H9 (cell line): ENCODE measurements at regions not wholly inside any gene's neighbourhood (a gene's known extent, or its start where the extent isn't known, plus 50 kb on each side); places are given as distances from the start of the nearest gene placed in this dataset.

Experiments
- DNase-seq: peaks from one replicate; pipeline ENCODE4 v3.0.0-alpha.2; 2017
- H2AFZ ChIP-seq: one replicate; pipeline ENCODE4 v1.6.1; 2013; ENCODE audit warnings: mild to moderate bottlenecking, low read length, control low read depth, moderate library complexity
- H2AK5ac ChIP-seq: 2 replicates; pipeline ENCODE4 v1.6.1; 2013; ENCODE audit warnings: low read length, control low read depth, mixed read lengths; ENCODE audit not compliant: insufficient read length
- H2BK120ac ChIP-seq: one replicate; pipeline ENCODE4 v1.6.1; 2013; ENCODE audit warnings: low read depth, mild to moderate bottlenecking, low read length, control low read depth, inconsistent platforms; ENCODE audit not compliant: poor library complexity, severe bottlenecking
- H2BK12ac ChIP-seq: 2 replicates; pipeline ENCODE4 v1.6.1; 2013; ENCODE audit warnings: low read length, control low read depth, mixed read lengths, low read depth; ENCODE audit not compliant: insufficient read length
- H2BK15ac ChIP-seq: 2 replicates; pipeline ENCODE4 v1.6.1; 2013; ENCODE audit warnings: low read depth, low read length, control low read depth
- H2BK20ac ChIP-seq: one replicate; pipeline ENCODE4 v1.6.1; 2013; ENCODE audit warnings: low read depth, mild to moderate bottlenecking, low read length, control low read depth, inconsistent platforms; ENCODE audit not compliant: poor library complexity, severe bottlenecking
- H2BK5ac ChIP-seq: 2 replicates; pipeline ENCODE4 v1.6.1; 2013; ENCODE audit warnings: low read length, control low read depth, mixed read lengths; ENCODE audit not compliant: insufficient read length
- H3K14ac ChIP-seq: 2 replicates; pipeline ENCODE4 v1.6.1; 2013; ENCODE audit warnings: low read length, control low read depth; ENCODE audit not compliant: insufficient read depth
- H3K18ac ChIP-seq: 2 replicates; pipeline ENCODE4 v1.6.1; 2013; ENCODE audit warnings: low read depth, mild to moderate bottlenecking, mixed read lengths, low read length, control low read depth; ENCODE audit not compliant: insufficient read length
- H3K23ac ChIP-seq: 2 replicates; pipeline ENCODE4 v1.6.1; 2013; ENCODE audit warnings: low read length, control low read depth, mixed read lengths, low read depth; ENCODE audit not compliant: insufficient read length
- H3K23me2 ChIP-seq: 2 replicates; pipeline ENCODE4 v1.6.1; 2013; ENCODE audit warnings: low read depth, mild to moderate bottlenecking, mixed read lengths, low read length, control low read depth; ENCODE audit not compliant: insufficient read length, poor library complexity, severe bottlenecking
- H3K27ac ChIP-seq: 2 replicates; pipeline ENCODE4 v1.5.1; 2013; ENCODE audit warnings: low read length, control low read depth, mixed read lengths, low read depth; ENCODE audit not compliant: insufficient read length
- H3K27me3 ChIP-seq: 2 replicates; pipeline ENCODE4 v1.6.1; 2013; ENCODE audit warnings: low read length, control low read depth, inconsistent platforms; ENCODE audit not compliant: insufficient read depth
- H3K4ac ChIP-seq: 2 replicates; pipeline ENCODE4 v1.6.1; 2013; ENCODE audit warnings: low read depth, mild to moderate bottlenecking, control low read depth, inconsistent platforms, low read length, moderate library complexity
- H3K4me1 ChIP-seq: 2 replicates; pipeline ENCODE4 v1.6.1; 2013; ENCODE audit warnings: low read length, control low read depth, inconsistent platforms; ENCODE audit not compliant: insufficient read depth
- H3K4me2 ChIP-seq: 2 replicates; pipeline ENCODE4 v1.6.1; 2013; ENCODE audit warnings: low read length, control low read depth, mixed read lengths; ENCODE audit not compliant: insufficient read length, insufficient read depth
- H3K56ac ChIP-seq: 2 replicates; pipeline ENCODE4 v1.6.1; 2013; ENCODE audit warnings: low read depth, mild to moderate bottlenecking, mixed read lengths, low read length, control low read depth; ENCODE audit not compliant: insufficient read length
- H3K79me1 ChIP-seq: 2 replicates; pipeline ENCODE4 v1.6.1; 2013; ENCODE audit warnings: low read depth, mild to moderate bottlenecking, moderate library complexity, low read length, control low read depth, inconsistent platforms; ENCODE audit not compliant: insufficient read depth, poor library complexity, severe bottlenecking
- H3K79me2 ChIP-seq: 2 replicates; pipeline ENCODE4 v1.6.1; 2013; ENCODE audit warnings: low read length, control low read depth, inconsistent platforms; ENCODE audit not compliant: insufficient read depth
- H3K9ac ChIP-seq: 2 replicates; pipeline ENCODE4 v1.6.1; 2013; ENCODE audit warnings: low read length, control low read depth, mixed read lengths; ENCODE audit not compliant: insufficient read length; ENCODE audit errors: extremely low read depth
- H3K9me3 ChIP-seq: one replicate; pipeline ENCODE4 v1.6.1; 2013; ENCODE audit warnings: low read depth, low read length, inconsistent platforms; ENCODE audit not compliant: control insufficient read depth
- H3T11ph ChIP-seq: one replicate; pipeline ENCODE4 v1.6.1; 2013; ENCODE audit warnings: mild to moderate bottlenecking, low read length, control low read depth, inconsistent platforms
- H4K20me1 ChIP-seq: one replicate; pipeline ENCODE4 v1.6.1; 2013; ENCODE audit not compliant: control insufficient read depth, insufficient read length, insufficient read depth
- H4K5ac ChIP-seq: 2 replicates; pipeline ENCODE4 v1.6.1; 2013; ENCODE audit warnings: low read depth, mild to moderate bottlenecking, mixed read lengths, low read length, control low read depth; ENCODE audit not compliant: insufficient read length
- H4K8ac ChIP-seq: replicated peaks from 2 replicates; pipeline ENCODE4 v1.6.1; 2013; ENCODE audit warnings: low read length, control low read depth, mixed read lengths, low read depth; ENCODE audit not compliant: insufficient read length
- H4K91ac ChIP-seq: 2 replicates; pipeline ENCODE4 v1.6.1; 2013; ENCODE audit warnings: low read depth, mild to moderate bottlenecking, moderate library complexity, mixed read lengths, low read length, control low read depth; ENCODE audit not compliant: insufficient read length
- H3K27ac Mint-ChIP-seq, 3 experiments: 2 replicates in 2 of 3; 3 replicates in 1 of 3; pipeline ENCODE4 v1.8.0; 2020 to 2021; ENCODE audit warnings: mixed read lengths in 3 of 3, mild to moderate bottlenecking in 1 of 3, moderate library complexity in 1 of 3
- H3K27me3 Mint-ChIP-seq: 2 replicates; pipeline ENCODE4 v1.8.0; 2021; ENCODE audit warnings: low read depth, mild to moderate bottlenecking, moderate library complexity, mixed read lengths
- H3K36me3 Mint-ChIP-seq, 3 experiments: 2 replicates in 2 of 3; 3 replicates in 1 of 3; pipeline ENCODE4 v1.8.0; 2020 to 2021; ENCODE audit warnings: low read depth in 3 of 3, mixed read lengths in 3 of 3; ENCODE audit not compliant: insufficient read depth in 1 of 3
- H3K4me1 Mint-ChIP-seq, 2 experiments: 2 replicates each; pipeline ENCODE4 v1.8.0; 2020; ENCODE audit warnings: mixed read lengths in 2 of 2
- H3K4me3 Mint-ChIP-seq, 2 experiments: 2 replicates in 1 of 2; 3 replicates in 1 of 2; pipeline ENCODE4 v1.8.0; 2020 to 2021; ENCODE audit warnings: mild to moderate bottlenecking in 2 of 2, mixed read lengths in 2 of 2, moderate library complexity in 1 of 2
- H3K9me3 Mint-ChIP-seq, 2 experiments: 2 replicates in 1 of 2; 3 replicates in 1 of 2; pipeline ENCODE4 v1.8.0; 2020; ENCODE audit warnings: mild to moderate bottlenecking in 2 of 2, mixed read lengths in 2 of 2, moderate library complexity in 1 of 2
- CTCF ChIP-seq: fragments of 200-600 bp; sonication (generic); conservative IDR thresholded peaks from 3 replicates; pipeline ENCODE4 v1.8.0; 2021; ENCODE audit warnings: antibody characterized with exemption, mild to moderate bottlenecking
- WGBS: extraction: QIAGEN DNeasy Blood & Tissue Kit; methylation state at CpG from one replicate; pipeline ENCODE4 v1.1.7; 2013; ENCODE audit warnings: missing lambda C conversion rate, low lambda C conversion rate, mixed read lengths; ENCODE audit not compliant: insufficient read length; ENCODE audit errors: extremely low coverage; 5-methylcytosine and 5-hydroxymethylcytosine counted together

DNA sequence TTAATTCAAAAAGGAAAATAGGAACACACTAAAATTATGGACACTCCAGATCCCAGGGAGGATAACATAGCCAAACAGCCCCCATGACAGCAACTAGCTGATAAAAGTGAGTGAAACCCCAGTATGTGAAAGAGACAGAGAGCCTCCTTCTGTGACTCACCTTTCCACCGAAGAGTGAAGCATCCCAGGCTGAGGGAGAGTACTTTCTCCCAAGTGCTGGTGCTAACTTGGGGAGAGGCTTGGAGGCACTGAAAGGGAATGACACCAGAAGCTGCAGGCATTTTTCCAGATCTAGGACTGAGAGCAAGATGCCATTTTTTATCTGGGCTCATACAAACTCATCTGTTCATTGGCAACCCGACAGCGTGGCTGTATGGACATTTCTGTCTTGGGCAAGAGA lies 339.8 kb downstream of the HTR1B start:
- Histone ChIP-seq H3K23ac (no peak overlapping the region), H2BK12ac (no peak overlapping the region), H2BK120ac (no peak overlapping the region), H2AFZ (no peak overlapping the region), H3K27ac (no peak overlapping the region), H3K79me2 (no peaks in the 10 kb centered on the region), H3K79me1 (no peaks in the 10 kb centered on the region), H4K8ac (no peak overlapping the region), H3K4ac (no peak overlapping the region), H2BK20ac (no peak overlapping the region), H3K56ac (no peak overlapping the region), H3K4me1 (no peaks in the 10 kb centered on the region), H2AK5ac (no peak overlapping the region), H3K14ac (no peak overlapping the region), H3K23me2 (no peaks in the 10 kb centered on the region), H3K9me3 (no peaks in the 10 kb centered on the region), H4K20me1 (no peaks in the 10 kb centered on the region), H2BK5ac (no peak overlapping the region), H4K5ac (no peak overlapping the region), H3K4me2 (no peak overlapping the region), H3K18ac (no peak overlapping the region), H3K9ac (no peak overlapping the region), H4K91ac (no peak overlapping the region), H2BK15ac (no peak overlapping the region), H3T11ph (no peak overlapping the region), H3K27me3 (no peaks in the 10 kb centered on the region)
- H3K9me3 Mint-ChIP-seq: peaks cover 13% of the 10 kb centered on the region in 2 experiments; a peak in 4 of 5 replicates
- no peak for DNase-seq
- no peak for TF ChIP-seq CTCF
- H3K4me1 Mint-ChIP-seq: no peaks in the 10 kb centered on the region
- no peak overlapping the region for H3K27ac Mint-ChIP-seq
- no peak overlapping the region for H3K4me3 Mint-ChIP-seq
- peaks cover 3 to 17% (median 4%) of the 10 kb centered on the region in 3 experiments; a peak in 5 of 7 replicates for H3K36me3 Mint-ChIP-seq
- H3K27me3 Mint-ChIP-seq: no peaks in the 10 kb centered on the region
- no CpG with 5 or more reads among the region's 3 CpGs for WGBS
